ENCODE measurements at regions not wholly inside any gene's neighbourhood (a gene's known extent, or its start where the extent isn't known, plus 50 kb on each side); places are given as distances from the start of the nearest gene placed in this dataset.

- H2BK15ac ChIP-seq (ENCODE audit: low read depth, low read length): no peak overlapping the region
- no peak overlapping the region for H2BK5ac ChIP-seq (ENCODE audit: low read depth, low read length, poor library complexity, severe bottlenecking)
- H3K56ac ChIP-seq (ENCODE audit: extremely low read depth, insufficient read depth, low read length): no peak overlapping the region
- H3K4me2 ChIP-seq (ENCODE audit: low read depth, low read length): no peak overlapping the region
- no peak overlapping the region for H2AK5ac ChIP-seq (ENCODE audit: low read depth, low read length)
- H3K4me1 ChIP-seq (ENCODE audit: control insufficient read depth, insufficient read depth, low read length): no peaks in the 10 kb centered on the region; the same call in 1 of the 2 replicates
- no peaks in the 10 kb centered on the region; the same call in 1 of the 2 replicates for H3K27me3 ChIP-seq (ENCODE audit: control insufficient read depth, insufficient read depth, low read length)
- H2BK120ac ChIP-seq (ENCODE audit: low read depth, low read length): no peak overlapping the region
- no peak overlapping the region for H3K14ac ChIP-seq (replicated peaks; ENCODE audit: low read depth, low read length)
- no peak overlapping the region for H2BK20ac ChIP-seq (ENCODE audit: low read depth, low read length)
- BruUV-seq (replicated peaks): no TSS peak
- in situ Hi-C loops (cut with MboI; ENCODE audit: low sequenced_read_pairs): no loop called here
- POLR2A ChIA-PET (ENCODE audit: unreplicated experiment): no interaction called here
- DNase-seq (no peak), ATAC-seq (ENCODE audit: low read depth) (no peak)
- no peak overlapping the region for H4K8ac ChIP-seq (ENCODE audit: low read depth in 2 of 2, low read length in 2 of 2)
- H3K18ac ChIP-seq (ENCODE audit: low read depth, low read length): no peak overlapping the region
- CTCF ChIA-PET: no interaction called here
- no peak overlapping the region for H4K91ac ChIP-seq (ENCODE audit: insufficient read depth, low read depth, low read length)
- H3K9me3 ChIP-seq (ENCODE audit: control insufficient read depth, insufficient read depth, low read length): no peaks in the 10 kb centered on the region
- H2AFZ ChIP-seq (replicated peaks; ENCODE audit: low read length, poor library complexity): no peak overlapping the region
- H3K36me3 ChIP-seq (ENCODE audit: control insufficient read depth, insufficient read depth, low read length): no peaks in the 10 kb centered on the region
- no peak overlapping the region for H3K4ac ChIP-seq (ENCODE audit: low read depth, low read length)
- no peak overlapping the region for H3K4me3 ChIP-seq (ENCODE audit: insufficient read depth, low read depth, low read length)
- TF ChIP-seq ELK1 (IDR thresholded peaks at IDR 0.05; ENCODE audit: borderline replicate concordance, low read depth, low read length): no peak
- TF ChIP-seq NFE2L2 (IDR thresholded peaks at IDR 0.05; ENCODE audit: low read depth, low read length): no peak
- TF ChIP-seq CEBPB (IDR thresholded peaks at IDR 0.05; ENCODE audit: low read depth, low read length): no peak
- TF ChIP-seq SMC3 (IDR thresholded peaks at IDR 0.05; ENCODE audit: low read depth, low read length): no peak
- TF ChIP-seq CHD1 (IDR thresholded peaks at IDR 0.05; ENCODE audit: low read depth, low read length): no peak
- TF ChIP-seq FOS (IDR thresholded peaks at IDR 0.05; ENCODE audit: low read depth, low read length): no peak
- no peak for TF ChIP-seq MAZ (IDR thresholded peaks at IDR 0.05; ENCODE audit: borderline replicate concordance, low read depth, low read length)
- no peak for TF ChIP-seq RAD21 (IDR thresholded peaks at IDR 0.05; ENCODE audit: low read length)
- no peak overlapping the region for H2AK9ac ChIP-seq (replicated peaks; ENCODE audit: low read depth, low read length, poor library complexity)
- H3K9me1 ChIP-seq (ENCODE audit: insufficient read depth, low read length): peaks cover 4% of the 10 kb centered on the region; the same call in 1 of the 2 replicates
- H4K5ac ChIP-seq (ENCODE audit: low read depth, low read length): no peak overlapping the region
- H3K9ac ChIP-seq (ENCODE audit: low read depth, low read length): no peak overlapping the region
- dilution Hi-C loops (cut with HindIII; ENCODE audit: low sequenced_read_pairs, unreplicated experiment): no loop called here
- H3K79me1 ChIP-seq (ENCODE audit: low read depth in 1 of 2, low read length in 2 of 2): no peaks in the 10 kb centered on the region
- intact Hi-C loops (cut with micrococcal nuclease): no loop called here
- H4K20me1 ChIP-seq (ENCODE audit: insufficient read depth, low read length): no peaks in the 10 kb centered on the region
- H3K23ac ChIP-seq (ENCODE audit: low read depth, low read length): no peak overlapping the region
- WGBS, 2 experiments (ENCODE audit: extremely low coverage in 2 of 2, insufficient read length in 1 of 2): 85% methylated on average over 12 of the region's 28 CpGs; no CpG with 5 or more reads in 1 of the 2 experiments
- no peak overlapping the region for H3K27ac ChIP-seq (ENCODE audit: insufficient read depth, low read length)
Measured at GRCh38 chr18:75133721-75134610, 75.0 kb downstream of the PTGR3 start.

All from IMR-90 (cell line).